SK-N-SH (cell line): ENCODE measurements at regions not wholly inside any gene's neighbourhood (a gene's known extent, or its start where the extent isn't known, plus 50 kb on each side); places are given as distances from the start of the nearest gene placed in this dataset.
"Not testable (repeated sequence)": the region's sequence is repeated elsewhere in the genome, so short reads cannot be mapped to it uniquely, and the experiment has no call there.

Experiments used
- CTCF ChIA-PET: fragments of 300-600, 350-600 bp; formaldehyde crosslinking; extraction: SDS; loops from one replicate; lab custom pipeline; 2021; lab: Yijun Ruan, JAX
- POLR2A ChIA-PET: fragments of 350-600 bp; sonication (Branson Sonifier 250); formaldehyde crosslinking; extraction: SDS; loops from one replicate; lab custom pipeline; 2020; ENCODE audit warnings: antibody characterized with exemption, inconsistent platforms; lab: Yijun Ruan, JAX
- DNase-seq: peaks from one replicate; pipeline ENCODE4 v3.0.0; 2012
- H2AFZ ChIP-seq: fragments of 200-600 bp; sonication (generic); 2 replicates; pipeline ENCODE4 v1.8.1; 2016; ENCODE audit warnings: antibody characterized with exemption, mild to moderate bottlenecking, low read depth
- H3F3A ChIP-seq: fragments of 200-600 bp; sonication (generic); replicated peaks from 2 replicates; pipeline ENCODE3; 2016; ENCODE audit warnings: antibody characterized with exemption, mild to moderate bottlenecking; ENCODE audit not compliant: insufficient read depth
- H3K27ac ChIP-seq, 2 experiments: fragments of 200-500 bp in 1 of 2; fragments of 200-600 bp in 1 of 2; sonication (Bioruptor generic) in 1 of 2; sonication (generic), shearing (Covaris generic) in 1 of 2; 2 replicates each; pipeline versions ENCODE4 v1.5.1 to v1.6.1; 2014 to 2016; ENCODE audit warnings: low read depth in 2 of 2, inconsistent platforms in 1 of 2, low read length in 1 of 2, mild to moderate bottlenecking in 1 of 2, mixed read lengths in 1 of 2
- H3K27me3 ChIP-seq: fragments of 200-600 bp; sonication (generic), shearing (Covaris generic); 2 replicates; pipeline ENCODE4 v1.6.1; 2016; ENCODE audit warnings: mixed run types; ENCODE audit not compliant: insufficient read depth
- H3K36me3 ChIP-seq, 2 experiments: fragments of 200-500 bp in 1 of 2; fragments of 200-600 bp in 1 of 2; sonication (Bioruptor generic) in 1 of 2; sonication (generic) in 1 of 2; replicated peaks in 1 of 2; 2 replicates each; pipeline versions ENCODE3 to v1.5.1; 2014 to 2016; ENCODE audit warnings: low read length in 1 of 2, mild to moderate bottlenecking in 1 of 2; ENCODE audit not compliant: insufficient read depth in 2 of 2, control insufficient read depth in 1 of 2
- H3K4me1 ChIP-seq, 2 experiments: fragments of 200-500 bp in 1 of 2; fragments of 200-600 bp in 1 of 2; sonication (Bioruptor generic) in 1 of 2; sonication (generic), shearing (Covaris generic) in 1 of 2; 2 replicates each; pipeline versions ENCODE4 v1.5.1 to v1.6.1; 2014 to 2016; ENCODE audit warnings: low read depth in 1 of 2, low read length in 1 of 2, mixed run types in 1 of 2; ENCODE audit not compliant: insufficient read depth in 2 of 2, control insufficient read depth in 1 of 2
- H3K4me2 ChIP-seq: fragments of 200-600 bp; sonication (generic), shearing (Covaris generic); 2 replicates; pipeline ENCODE4 v1.6.1; 2017; ENCODE audit warnings: mixed run types
- H3K4me3 ChIP-seq, 2 experiments: fragments of 200-500 bp in 1 of 2; fragments of 200-600 bp in 1 of 2; sonication (Bioruptor generic) in 1 of 2; sonication (generic), shearing (Covaris generic) in 1 of 2; 2 replicates each; pipeline versions ENCODE4 v1.5.1 to v1.8.1; 2014 to 2016; ENCODE audit warnings: low read depth in 2 of 2, inconsistent platforms in 1 of 2, low read length in 1 of 2, mild to moderate bottlenecking in 1 of 2, mixed read lengths in 1 of 2, moderate library complexity in 1 of 2
- H3K79me2 ChIP-seq: fragments of 200-600 bp; sonication (generic); 2 replicates; pipeline ENCODE4 v1.8.1; 2017; ENCODE audit warnings: mild to moderate bottlenecking; ENCODE audit not compliant: insufficient read depth
- H3K9ac ChIP-seq: fragments of 200-600 bp; sonication (generic); 2 replicates; pipeline ENCODE4 v1.6.1; 2017; ENCODE audit warnings: mixed run types
- H3K9me2 ChIP-seq: fragments of 200-600 bp; sonication (generic); 2 replicates; pipeline ENCODE4 v1.6.1; 2017; ENCODE audit warnings: mixed run types
- H3K9me3 ChIP-seq: fragments of 200-600 bp; sonication (generic); 2 replicates; pipeline ENCODE4 v1.6.1; 2017; ENCODE audit warnings: mixed run types, mild to moderate bottlenecking, moderate library complexity
- H4K20me1 ChIP-seq: fragments of 200-600 bp; sonication (generic); 2 replicates; pipeline ENCODE4 v1.6.1; 2017; ENCODE audit warnings: mild to moderate bottlenecking, mixed run types; ENCODE audit not compliant: insufficient read depth
- FOXJ3 ChIP-seq: sonication (generic); formaldehyde crosslinking; IDR thresholded peaks from 2 replicates; pipeline ENCODE4 v1.5.1; 2020; ENCODE audit warnings: mild to moderate bottlenecking, missing genetic modification reagents
- JUND ChIP-seq: IDR thresholded peaks from 2 replicates; pipeline ENCODE4 v1.4.0; 2012
- MEF2A ChIP-seq: IDR thresholded peaks from 2 replicates; pipeline ENCODE4 v1.4.0; 2012; ENCODE audit warnings: low read depth, borderline replicate concordance
- MXI1 ChIP-seq: IDR thresholded peaks from 2 replicates; pipeline ENCODE4 v1.6.1; 2012; ENCODE audit warnings: mild to moderate bottlenecking, low read depth, low read length, improper control_type of control experiment
- PBX3 ChIP-seq: IDR thresholded peaks from 2 replicates; pipeline ENCODE4; 2012
- RCOR1 ChIP-seq: fragments of 150-350 bp; IDR thresholded peaks from 2 replicates; pipeline ENCODE4 v1.6.1; 2017; ENCODE audit warnings: antibody characterized with exemption, low read length
- SIN3A ChIP-seq: IDR thresholded peaks from 2 replicates; pipeline ENCODE4 v1.6.1; 2012; ENCODE audit warnings: low read depth, mild to moderate bottlenecking, low read length, moderate library complexity, borderline replicate concordance
- USF1 ChIP-seq: IDR thresholded peaks from 2 replicates; pipeline ENCODE4 v1.4.0; 2012; ENCODE audit warnings: low read depth, borderline replicate concordance
- ZBTB33 ChIP-seq: IDR thresholded peaks from 2 replicates; pipeline ENCODE4 v1.4.0; 2012; ENCODE audit warnings: low read depth, borderline replicate concordance
- WGBS: methylation state at CpG from one replicate; pipeline ENCODE4 v1.1.6; 2017; ENCODE audit warnings: low lambda C conversion rate; 5-methylcytosine and 5-hydroxymethylcytosine counted together
- TF ChIP-seq, protein P1 (sequence below): fragments of 150-350 bp; IDR thresholded peaks from 2 replicates; pipeline ENCODE4 v1.6.1; 2016; ENCODE audit warnings: mild to moderate bottlenecking, low read depth, low read length

DNA sequence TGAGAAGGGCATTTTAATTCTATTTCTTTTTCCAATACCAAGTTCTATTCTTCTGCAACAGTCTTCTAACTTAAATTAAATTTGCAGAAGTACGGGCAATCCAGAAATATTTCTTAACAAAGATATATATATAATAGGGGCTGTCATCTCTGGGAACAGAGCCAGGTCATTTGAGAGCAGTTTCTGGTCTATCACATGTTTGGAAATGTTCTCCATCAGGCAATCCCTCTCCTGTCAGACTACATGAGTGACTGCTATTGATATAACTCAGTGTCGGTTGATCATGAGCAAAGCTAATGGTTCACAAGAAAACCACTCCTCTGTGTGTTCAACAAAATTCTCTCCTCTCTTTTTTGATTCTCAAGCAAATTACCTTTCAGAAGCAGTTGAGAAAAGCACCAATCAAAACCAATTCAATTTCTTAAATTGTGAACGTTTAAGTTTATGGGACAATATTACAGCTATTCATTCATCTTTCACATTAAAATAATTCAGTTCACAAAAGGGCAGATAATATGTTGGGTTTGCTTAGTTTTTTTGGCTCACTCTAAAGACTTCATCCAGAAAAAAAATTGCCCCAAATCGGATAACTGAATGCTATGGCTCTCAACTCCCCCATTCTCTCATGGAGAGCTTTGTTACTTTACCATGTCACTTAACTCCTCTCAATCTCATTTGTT is 152.9 kb upstream of the TGFBR2 start (continued):
- no peak for TF ChIP-seq FOXJ3 (CRISPR knock-in tag)
- TF ChIP-seq, protein P1, sequence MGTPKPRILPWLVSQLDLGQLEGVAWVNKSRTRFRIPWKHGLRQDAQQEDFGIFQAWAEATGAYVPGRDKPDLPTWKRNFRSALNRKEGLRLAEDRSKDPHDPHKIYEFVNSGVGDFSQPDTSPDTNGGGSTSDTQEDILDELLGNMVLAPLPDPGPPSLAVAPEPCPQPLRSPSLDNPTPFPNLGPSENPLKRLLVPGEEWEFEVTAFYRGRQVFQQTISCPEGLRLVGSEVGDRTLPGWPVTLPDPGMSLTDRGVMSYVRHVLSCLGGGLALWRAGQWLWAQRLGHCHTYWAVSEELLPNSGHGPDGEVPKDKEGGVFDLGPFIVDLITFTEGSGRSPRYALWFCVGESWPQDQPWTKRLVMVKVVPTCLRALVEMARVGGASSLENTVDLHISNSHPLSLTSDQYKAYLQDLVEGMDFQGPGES, result no peak
- TF ChIP-seq USF1, result no peak
- TF ChIP-seq ZBTB33, result no peak
- TF ChIP-seq RCOR1, result no peak

GRCh38 chr3:30454636-30455035 is 151.8 kb upstream of the TGFBR2 start:
- no peak overlapping the region for H3K27ac ChIP-seq
- no peaks in the 10 kb centered on the region for H3K27me3 ChIP-seq
- POLR2A ChIA-PET, result no interaction called here
- TF ChIP-seq JUND (no peak), MXI1 (no peak), MEF2A (no peak), SIN3A (no peak), PBX3 (no peak)
- no peaks in the 10 kb centered on the region for H3K79me2 ChIP-seq
- no peak overlapping the region for H3K9ac ChIP-seq
- CTCF ChIA-PET, result no interaction called here
- H3K9me3 ChIP-seq, result peaks cover 6% of the 10 kb centered on the region
- H3F3A ChIP-seq, result peaks cover 9% of the 10 kb centered on the region
- no peak overlapping the region for H2AFZ ChIP-seq
- H3K9me2 ChIP-seq, result no peaks in the 10 kb centered on the region
- DNase-seq, result no peak
- no peaks in the 10 kb centered on the region; a peak in 1 of 4 replicates for H3K4me1 ChIP-seq
- H3K4me2 ChIP-seq, result no peak overlapping the region
- WGBS, result 65% methylated on average over 1 of the region's 1 CpG
- H4K20me1 ChIP-seq, result no peaks in the 10 kb centered on the region
- H3K4me3 ChIP-seq, result no peak overlapping the region
- H3K36me3 ChIP-seq, result no peaks in the 10 kb centered on the region

DNA sequence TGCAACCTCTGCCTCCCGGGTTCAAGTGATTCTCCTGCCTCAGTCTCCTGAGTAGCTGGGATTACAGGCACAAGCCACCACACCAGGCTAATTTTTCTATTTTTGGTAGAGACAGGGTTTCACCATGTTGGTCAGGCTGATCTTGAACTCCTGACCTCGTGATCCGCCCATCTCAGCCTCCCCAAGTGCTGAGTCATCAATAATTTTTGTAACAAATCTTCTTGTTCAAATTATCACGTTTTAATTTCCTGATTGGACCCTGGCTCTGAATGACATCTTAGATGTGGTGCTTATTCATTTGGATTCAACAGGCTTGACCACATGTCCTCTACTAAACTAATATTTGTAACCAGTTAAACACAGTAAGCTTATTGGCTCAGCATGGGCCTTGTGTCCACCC is 151.3 kb upstream of the TGFBR2 start:
- H3K27me3 ChIP-seq, H3K4me2 ChIP-seq, DNase-seq, H3K79me2 ChIP-seq, H3K4me1 ChIP-seq, H3K36me3 ChIP-seq, H2AFZ ChIP-seq, H3K4me3 ChIP-seq, H3K27ac ChIP-seq, H4K20me1 ChIP-seq, H3F3A ChIP-seq, H3K9ac ChIP-seq, H3K9me3 ChIP-seq, CTCF ChIA-PET, POLR2A ChIA-PET, H3K9me2 ChIP-seq: not testable (repeated sequence)
- 89% methylated on average over 4 of the region's 4 CpGs for WGBS
